ENCODE measurements at regions not wholly inside any gene's neighbourhood (a gene's known extent, or its start where the extent isn't known, plus 50 kb on each side); places are given as distances from the start of the nearest gene placed in this dataset.
"Not testable (repeated sequence)": the region's sequence is repeated elsewhere in the genome, so short reads cannot be mapped to it uniquely, and the experiment has no call there.

DNA sequence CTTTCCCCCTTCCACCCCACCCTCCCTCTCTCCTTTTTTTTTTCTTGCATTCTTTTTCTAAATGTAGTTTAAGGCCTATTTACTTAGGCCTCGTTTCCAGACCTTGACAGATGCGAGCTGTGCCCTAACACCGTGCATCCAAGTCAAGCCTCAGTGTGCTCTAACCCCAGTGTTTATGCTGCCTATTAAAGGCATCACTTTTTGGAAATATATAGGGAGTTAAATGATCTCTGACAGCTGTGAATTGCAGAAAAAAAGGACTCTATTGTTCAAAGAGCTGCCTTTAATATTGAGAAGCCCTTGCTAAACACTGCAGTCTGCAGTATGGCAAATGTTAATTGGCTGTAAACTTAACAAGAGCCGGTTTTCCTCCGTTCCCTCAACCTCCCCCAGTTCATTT, 270.4 kb upstream of the TUT7 start:
- DNase-seq (ENCODE audit: low read depth) = no peak

GRCh38 chr9:86614871-86615849, 260.9 kb upstream of the TUT7 start:
- DNase-seq (ENCODE audit: low read depth) = peak; percentile 92

- DNase-seq (ENCODE audit: low read depth) = no peak
Observed at GRCh38 chr9:86613943-86614342, 259.7 kb upstream of the TUT7 start.

GRCh38 chr9:86611534-86611933, 257.3 kb upstream of the TUT7 start:
- DNase-seq (ENCODE audit: low read depth) = not testable (repeated sequence)

DNA sequence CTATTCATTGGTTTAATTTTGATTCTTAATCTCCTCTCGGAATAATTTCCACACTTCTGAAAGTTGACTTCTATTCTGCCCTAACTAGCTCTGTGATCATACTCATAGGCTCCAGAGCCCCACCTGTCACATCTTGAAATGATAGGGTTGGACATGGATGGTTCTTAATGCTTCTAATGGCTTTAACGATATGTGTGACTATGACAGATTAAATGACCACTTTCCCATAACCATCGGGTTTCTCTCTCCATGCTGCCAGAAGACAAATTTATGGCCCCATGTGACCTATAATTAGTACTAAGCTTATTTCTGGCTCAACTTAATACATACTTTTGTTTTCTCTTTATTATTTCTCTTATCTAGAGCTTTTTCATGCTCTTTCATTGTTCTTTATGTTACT, 251.1 kb upstream of the TUT7 start:
- DNase-seq (ENCODE audit: low read depth) = no peak

DNA sequence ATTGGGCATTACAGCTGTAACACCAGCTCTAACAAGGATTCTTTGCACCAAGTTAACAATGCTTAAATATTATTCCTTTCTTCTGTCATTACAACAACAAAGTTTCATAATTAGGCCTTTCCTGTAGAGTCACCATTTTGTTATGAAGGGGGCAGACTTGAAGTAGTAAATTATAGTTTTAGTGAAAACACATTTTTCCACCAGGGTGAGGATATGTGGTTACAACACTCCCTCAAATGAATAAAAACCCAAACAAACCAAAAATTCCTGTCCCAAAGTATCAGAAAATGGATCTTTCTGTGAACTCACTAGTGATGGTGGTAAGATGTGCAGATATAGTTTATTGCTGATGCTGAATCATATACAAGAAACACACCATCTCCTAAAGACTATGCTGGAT, 250.5 kb upstream of the TUT7 start:
- peak; percentile 87 for DNase-seq (ENCODE audit: low read depth)

DNA sequence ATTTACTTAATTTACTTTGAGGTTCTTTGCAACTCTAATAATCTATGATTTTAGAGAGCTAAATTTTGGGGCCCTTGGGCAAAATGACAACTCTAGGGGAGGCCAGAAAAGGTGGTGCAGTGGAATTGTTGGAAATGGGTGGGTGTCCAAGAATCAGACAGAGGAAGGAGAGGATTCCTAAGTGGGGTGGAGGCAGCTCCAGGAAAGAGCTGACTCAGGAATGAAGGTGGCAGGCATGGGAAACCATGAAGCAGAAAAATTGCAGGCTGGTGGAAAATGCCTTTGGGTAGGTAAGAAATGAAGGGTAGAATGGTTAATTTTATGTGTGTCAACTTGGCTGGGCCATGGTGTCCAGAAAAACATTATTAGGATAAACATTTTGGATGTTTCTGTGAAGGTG, 248.5 kb upstream of the TUT7 start:
- no peak for DNase-seq (ENCODE audit: low read depth)

DNA sequence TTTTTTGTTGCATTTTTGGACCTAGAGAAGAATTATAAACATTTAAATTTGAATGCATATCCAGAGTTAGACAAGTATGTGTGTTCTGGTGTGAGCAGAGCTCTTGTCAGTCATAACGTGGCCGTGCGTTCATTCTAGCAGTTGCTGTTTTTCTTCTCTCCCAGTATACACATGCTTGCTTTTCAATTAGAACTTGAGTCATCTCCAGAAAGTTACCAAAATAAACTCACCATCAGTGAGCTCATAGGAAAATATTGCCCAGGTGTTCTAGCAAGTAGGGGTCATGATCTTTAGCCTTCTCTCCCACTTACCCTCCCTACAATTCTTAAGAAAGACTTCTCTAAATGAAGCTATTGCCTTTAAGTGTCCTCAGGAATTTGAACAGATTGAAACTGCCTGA, 247.5 kb upstream of the TUT7 start:
- DNase-seq (ENCODE audit: low read depth) = no peak

- DNase-seq (ENCODE audit: low read depth) = no peak
Observed at GRCh38 chr9:86600977-86601376, 246.8 kb upstream of the TUT7 start.

DNA sequence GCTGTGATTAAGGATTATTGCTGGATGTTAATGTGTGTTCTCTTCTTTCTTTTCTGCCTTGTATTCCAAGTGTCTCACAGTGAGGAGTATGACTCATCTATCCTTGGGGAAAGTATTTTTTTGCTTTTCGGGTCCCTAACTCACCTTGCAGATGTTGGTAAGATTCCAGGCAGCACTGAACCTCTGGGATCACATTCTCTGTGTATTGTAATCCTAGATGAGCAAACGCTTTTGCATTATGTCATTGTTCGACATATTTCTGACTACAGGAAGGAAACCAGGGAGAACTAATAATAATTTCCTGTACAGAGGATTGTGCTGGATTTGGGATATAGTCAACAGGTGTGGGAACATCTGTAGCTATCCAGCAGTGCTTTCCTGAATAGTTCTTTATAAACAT, 246.1 kb upstream of the TUT7 start:
- no peak for DNase-seq (ENCODE audit: low read depth)

- no peak for DNase-seq (ENCODE audit: low read depth)
Observed at GRCh38 chr9:86599561-86599960, 245.4 kb upstream of the TUT7 start.

DNA sequence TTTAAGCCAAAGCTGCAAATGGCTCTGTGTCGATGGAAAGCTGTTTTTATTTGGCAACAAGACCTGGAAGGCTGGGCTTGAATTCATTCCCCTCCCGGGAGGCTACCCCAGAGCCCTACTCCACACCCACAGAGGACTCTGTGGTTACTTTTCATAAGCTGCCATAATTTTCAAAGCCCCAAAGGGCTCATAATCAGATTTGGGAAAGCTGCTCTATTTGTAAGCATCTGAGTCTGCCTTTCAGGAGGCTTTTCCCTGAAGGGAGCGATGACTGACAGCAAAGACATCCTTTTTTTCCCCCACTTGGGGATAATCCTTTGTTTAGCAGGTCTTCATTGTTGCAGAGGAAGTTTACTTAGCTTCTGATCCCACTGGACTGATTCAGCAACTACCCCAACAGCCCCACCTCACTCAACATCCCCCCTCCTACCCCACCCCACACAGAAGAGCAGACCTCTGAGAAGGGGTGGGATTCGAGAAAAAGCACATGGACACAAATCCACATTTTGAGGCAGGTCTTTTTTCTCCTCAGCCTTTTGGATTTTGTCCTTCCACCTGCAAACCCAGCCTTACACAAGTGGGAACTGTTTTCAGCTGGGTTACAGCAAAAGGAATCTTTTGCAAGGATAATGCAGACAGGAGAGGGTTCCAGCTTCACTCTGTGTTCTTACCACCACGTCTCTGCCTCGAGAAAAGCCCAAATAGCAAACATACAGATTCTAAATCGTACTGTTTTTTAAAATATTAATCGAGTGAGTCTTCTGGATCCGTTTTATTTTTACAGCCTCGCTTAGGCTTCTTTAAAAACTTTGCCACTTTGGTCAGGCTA, 244.4 kb upstream of the TUT7 start:
- no peak for DNase-seq (ENCODE audit: low read depth)

DNA sequence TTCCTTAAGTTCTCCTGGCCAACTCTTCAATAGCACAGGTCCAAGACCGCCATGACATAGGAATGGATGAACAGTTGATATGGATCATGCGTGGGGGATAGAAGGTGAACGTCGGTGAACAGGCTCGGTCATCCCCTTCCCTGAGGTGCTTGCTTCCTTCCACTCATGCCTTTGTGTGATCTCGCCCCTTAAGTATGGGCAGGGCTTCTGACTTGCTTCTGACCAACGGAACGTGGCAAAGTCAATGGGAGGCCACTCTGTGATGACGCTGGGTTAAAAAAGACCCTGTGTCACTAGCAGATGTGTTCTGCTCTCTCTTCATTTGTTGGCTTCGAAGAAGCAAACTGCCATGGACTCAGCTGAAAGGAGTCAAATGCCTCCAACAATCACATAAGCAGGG, 240.5 kb upstream of the TUT7 start:
- no peak for DNase-seq (ENCODE audit: low read depth)

- DNase-seq (ENCODE audit: low read depth) = no peak
Observed at GRCh38 chr9:86591472-86591871, 237.3 kb upstream of the TUT7 start.

DNA sequence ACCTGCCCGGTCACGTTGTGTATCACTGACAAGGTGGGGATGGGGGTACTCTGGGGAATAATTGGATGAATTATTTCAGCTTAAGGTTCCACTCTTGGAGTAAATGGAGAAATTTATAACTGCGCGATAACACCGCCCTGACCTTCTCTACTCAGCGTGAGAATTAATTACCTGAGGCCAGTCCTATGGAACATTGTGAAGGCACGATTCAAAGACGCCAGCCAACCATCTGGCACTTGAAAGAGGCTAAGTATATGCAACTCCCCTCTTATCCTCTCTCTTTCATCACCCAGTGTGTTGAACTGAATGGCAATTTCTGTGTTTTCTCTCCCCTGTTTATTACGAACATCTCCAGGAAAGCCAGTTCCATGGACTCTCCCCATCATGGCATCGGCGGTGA, 235.5 kb upstream of the TUT7 start:
- no peak for DNase-seq (ENCODE audit: low read depth)

GRCh38 chr9:86589273-86589672, 235.1 kb upstream of the TUT7 start:
- DNase-seq (ENCODE audit: low read depth) = no peak

GRCh38 chr9:86586144-86586494, 231.9 kb upstream of the TUT7 start:
- DNase-seq (ENCODE audit: low read depth) = no peak

- no peak for DNase-seq (ENCODE audit: low read depth)
Observed at GRCh38 chr9:86585422-86586143, 231.4 kb upstream of the TUT7 start.

DNA sequence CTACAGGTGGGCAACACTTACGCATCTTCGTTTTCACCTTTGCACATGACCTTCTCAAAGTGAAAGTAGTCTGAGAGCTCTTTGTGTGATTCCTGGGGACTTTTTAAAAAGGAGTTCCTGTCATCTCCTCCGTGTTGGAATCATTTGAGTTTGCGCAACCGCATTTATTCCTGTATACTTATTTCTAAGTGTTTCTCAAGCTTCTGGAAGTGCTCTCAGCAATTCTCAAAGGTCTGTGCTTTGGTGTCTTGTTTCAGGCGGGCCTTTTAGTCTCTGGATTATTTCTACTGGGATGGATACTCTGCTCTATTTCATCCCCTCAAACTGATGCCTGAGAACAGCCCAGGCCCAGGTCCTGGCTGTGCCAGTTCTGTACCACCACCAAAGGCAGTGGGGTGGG, 226.5 kb upstream of the TUT7 start:
- no peak for DNase-seq (ENCODE audit: low read depth)

- no peak for DNase-seq (ENCODE audit: low read depth)
Observed at GRCh38 chr9:86578722-86579121, 224.5 kb upstream of the TUT7 start.

- no peak for DNase-seq (ENCODE audit: low read depth)
Observed at GRCh38 chr9:86577420-86578333, 223.5 kb upstream of the TUT7 start.
